Fibroblast of mammary gland (primary cell): ENCODE measurements at regions not wholly inside any gene's neighbourhood (a gene's known extent, or its start where the extent isn't known, plus 50 kb on each side); places are given as distances from the start of the nearest gene placed in this dataset.

Experiments
- DNase-seq: peaks from one replicate; pipeline ENCODE4 v3.0.0-alpha.2; 2010; ENCODE audit warnings: low read depth
- H3K4me3 ChIP-seq: 2 replicates; pipeline ENCODE4 v1.5.1; 2011; ENCODE audit warnings: low read depth, mild to moderate bottlenecking, low read length, moderate library complexity; ENCODE audit not compliant: control insufficient read depth
- CTCF ChIP-seq: conservative IDR thresholded peaks from 2 replicates; pipeline ENCODE4 v1.5.1; 2011; ENCODE audit warnings: low read depth, low read length, inconsistent platforms; ENCODE audit not compliant: control insufficient read depth, insufficient read depth

GRCh38 chr15:58302832-58303231 lies 129.0 kb upstream of the LIPC start:
- DNase-seq: no peak
- TF ChIP-seq CTCF: no peak

GRCh38 chr15:58303236-58303635 lies 128.6 kb upstream of the LIPC start:
- no peak overlapping the region for H3K4me3 ChIP-seq
- no peak for DNase-seq
- TF ChIP-seq CTCF: no peak

More at GRCh38 chr15:58302832-58303231, 129.0 kb upstream of the LIPC start:
- H3K4me3 ChIP-seq: no peak overlapping the region

GRCh38 chr15:58306591-58307312 lies 125.0 kb upstream of the LIPC start:
- TF ChIP-seq CTCF: no peak
- DNase-seq: peak; percentile 40
- H3K4me3 ChIP-seq: no peak overlapping the region

GRCh38 chr15:58307313-58307961 lies 124.4 kb upstream of the LIPC start:
- peak; percentile 86 for DNase-seq
- H3K4me3 ChIP-seq: no peak overlapping the region

GRCh38 chr15:58308742-58309355 lies 122.9 kb upstream of the LIPC start:
- no peak overlapping the region for H3K4me3 ChIP-seq
- TF ChIP-seq CTCF: no peak
- DNase-seq: no peak

More at GRCh38 chr15:58307313-58307961, 124.4 kb upstream of the LIPC start:
- no peak for TF ChIP-seq CTCF

- TF ChIP-seq CTCF: no peak
- no peak for DNase-seq
- H3K4me3 ChIP-seq: no peak overlapping the region
Observed at GRCh38 chr15:58309963-58310928, 121.5 kb upstream of the LIPC start.
